Endothelial cell of umbilical vein (primary cell): ENCODE measurements at regions not wholly inside any gene's neighbourhood (a gene's known extent, or its start where the extent isn't known, plus 50 kb on each side); places are given as distances from the start of the nearest gene placed in this dataset.

Experiments used
- BruUV-seq: library from RNA; stranded (reverse); fragments of 400-500 nt; replicated peaks from 2 replicates; lab custom pipeline; 2021; lab: Mats Ljungman, UMichigan
- CTCF ChIA-PET: fragments of 300-600, 350-600 bp; sonication (Branson Sonifier 250); formaldehyde crosslinking; loops from one replicate; lab custom pipeline; 2021; ENCODE audit warnings: antibody characterized with exemption, inconsistent platforms; lab: Charles Lee
- POLR2A ChIA-PET: fragments of 300-600, 350-600 bp; sonication (Branson Sonifier 250); formaldehyde crosslinking; loops from one replicate; lab custom pipeline; 2021; ENCODE audit warnings: antibody characterized with exemption, inconsistent platforms; lab: Charles Lee
- DNase-seq: peaks from one replicate; pipeline ENCODE4 v3.0.0-alpha.2; 2011; ENCODE audit warnings: low read depth, low spot score
- FAIRE-seq: peaks from 2 replicates; lab custom pipeline; 2011; peaks lifted over from hg19 to GRCh38; lab: Jason Lieb, UNC
- H2AFZ ChIP-seq: 2 replicates; pipeline ENCODE4 v1.6.0; 2012; ENCODE audit warnings: low read depth, low read length, control low read depth, inconsistent platforms
- H3K27ac ChIP-seq: 2 replicates; pipeline ENCODE4 v1.5.1; 2011; ENCODE audit warnings: low read depth, mild to moderate bottlenecking, control low read depth, low read length, moderate library complexity; ENCODE audit not compliant: insufficient read depth
- H3K27me3 ChIP-seq, 2 experiments: 2 replicates each; pipeline versions ENCODE4 v1.6.0 to v1.6.1; 2011; ENCODE audit warnings: low read length in 2 of 2, mixed read lengths in 1 of 2; ENCODE audit not compliant: control insufficient read depth in 2 of 2, insufficient read depth in 2 of 2
- H3K36me3 ChIP-seq, 2 experiments: 2 replicates in 1 of 2; 3 replicates in 1 of 2; pipeline ENCODE4 v1.5.1; 2011; ENCODE audit warnings: low read length in 2 of 2, mild to moderate bottlenecking in 1 of 2, moderate library complexity in 1 of 2; ENCODE audit not compliant: control insufficient read depth in 2 of 2, insufficient read depth in 2 of 2; ENCODE audit errors: extremely low read depth in 1 of 2
- H3K4me1 ChIP-seq: 3 replicates; pipeline ENCODE4 v1.5.1; 2011; ENCODE audit warnings: mild to moderate bottlenecking, low read length; ENCODE audit not compliant: control insufficient read depth, insufficient read depth; ENCODE audit errors: extremely low read depth
- H3K4me2 ChIP-seq: 2 replicates; pipeline ENCODE4 v1.6.1; 2011; ENCODE audit warnings: low read length, control low read depth, mixed read lengths; ENCODE audit not compliant: insufficient read depth
- H3K4me3 ChIP-seq, 3 experiments: fragments of 200-600 bp in 1 of 3; sonication (generic), shearing (Covaris generic) in 1 of 3; replicated peaks in 1 of 3; 2 replicates each; pipeline ENCODE4 v1.5.1; 2011 to 2016; ENCODE audit warnings: control low read depth in 3 of 3, low read length in 3 of 3, mild to moderate bottlenecking in 2 of 3, inconsistent platforms in 1 of 3, low read depth in 1 of 3, moderate library complexity in 1 of 3; ENCODE audit not compliant: insufficient read depth in 1 of 3
- H3K79me2 ChIP-seq: 2 replicates; pipeline ENCODE4 v1.6.0; 2012; ENCODE audit warnings: low read length, inconsistent platforms; ENCODE audit not compliant: control insufficient read depth, insufficient read depth
- H3K9ac ChIP-seq: replicated peaks from 2 replicates; pipeline ENCODE3; 2011; ENCODE audit warnings: low read length, control low read depth; ENCODE audit not compliant: insufficient read depth; ENCODE audit errors: extremely low read depth
- H3K9me1 ChIP-seq: replicated peaks from 3 replicates; pipeline ENCODE4 v1.6.0; 2011; ENCODE audit warnings: mild to moderate bottlenecking, low read length; ENCODE audit not compliant: control insufficient read depth, insufficient read depth; ENCODE audit errors: extremely low read depth
- H3K9me3 ChIP-seq: replicated peaks from 2 replicates; pipeline ENCODE4 v1.5.1; 2012; ENCODE audit warnings: low read length, inconsistent platforms; ENCODE audit not compliant: control insufficient read depth, insufficient read depth
- H4K20me1 ChIP-seq: replicated peaks from 2 replicates; pipeline ENCODE3; 2011; ENCODE audit warnings: mild to moderate bottlenecking, low read length; ENCODE audit not compliant: control insufficient read depth, insufficient read depth; ENCODE audit errors: extremely low read depth
- CTCF ChIP-seq, 2 donors: IDR thresholded peaks; 1 replicate in 1 of 2; 2 replicates in 1 of 2; pipeline ENCODE4 v1.5.1; 2011; ENCODE audit warnings: low read length in 2 of 2, mild to moderate bottlenecking in 2 of 2, moderate library complexity in 2 of 2, control low read depth in 1 of 2, inconsistent platforms in 1 of 2, low read depth in 1 of 2; ENCODE audit not compliant: insufficient read depth in 1 of 2; ENCODE audit errors: extremely low read depth in 1 of 2
- EZH2 ChIP-seq: IDR thresholded peaks from 2 replicates; pipeline ENCODE4 v1.6.1; 2012; ENCODE audit warnings: borderline replicate concordance, low read depth, mild to moderate bottlenecking, moderate library complexity, low read length, inconsistent platforms; ENCODE audit not compliant: severe bottlenecking
- FOS ChIP-seq: IDR thresholded peaks from 2 replicates; pipeline ENCODE4 v1.6.1; 2011; ENCODE audit warnings: mild to moderate bottlenecking, low read length, moderate library complexity, borderline replicate concordance; ENCODE audit not compliant: insufficient read depth
- GATA2 ChIP-seq: IDR thresholded peaks from 2 replicates; pipeline ENCODE4 v1.7.0; 2011; ENCODE audit warnings: low read depth, mild to moderate bottlenecking, moderate library complexity, mixed read lengths, low read length; ENCODE audit not compliant: insufficient read length, insufficient read depth
- JUN ChIP-seq: IDR thresholded peaks from 2 replicates; pipeline ENCODE4 v1.6.1; 2011; ENCODE audit warnings: borderline replicate concordance, low read depth; ENCODE audit not compliant: insufficient read length, insufficient read depth
- MAX ChIP-seq: IDR thresholded peaks from 2 replicates; pipeline ENCODE4 v1.6.1; 2011; ENCODE audit not compliant: insufficient read depth, insufficient read length
- MYC ChIP-seq: IDR thresholded peaks from one replicate; pipeline ENCODE4 v1.6.1; 2011; ENCODE audit warnings: mild to moderate bottlenecking, low read depth, low read length
- POLR2A ChIP-seq: IDR thresholded peaks from 2 replicates; pipeline ENCODE4 v1.6.1; 2012; ENCODE audit warnings: low read depth, mild to moderate bottlenecking, control low read depth, low read length
- POLR2AphosphoS5 ChIP-seq: IDR thresholded peaks from 2 replicates; pipeline ENCODE4 v1.6.1; 2012; ENCODE audit warnings: low read depth, mild to moderate bottlenecking, control low read depth, low read length, moderate library complexity; ENCODE audit not compliant: insufficient read depth
- dilution Hi-C: fragments of 300-500 bp; cut with MboI; formaldehyde crosslinking; loops from one replicate; pipeline ENCODE4 v1.15.0; 2019; ENCODE audit warnings: low sequenced_read_pairs; ENCODE audit not compliant: extremely low pct_ligation_motif_present
- intact Hi-C: fragments of 100-400 bp; cut with micrococcal nuclease; formaldehyde crosslinking; loops from one replicate; pipeline ENCODE4 v1.10.0; 2022

- H3K4me2 ChIP-seq = no peak overlapping the region
- H3K27ac ChIP-seq = no peak overlapping the region
- DNase-seq = no peak
- no peak overlapping the region for H3K9ac ChIP-seq
- ChIA-PET POLR2A (no interaction called here), CTCF (no interaction called here)
- H3K27me3 ChIP-seq = no peaks in the 10 kb centered on the region
- intact Hi-C loops = no loop called here
- H3K9me1 ChIP-seq = no peaks in the 10 kb centered on the region
- no peaks in the 10 kb centered on the region for H3K4me1 ChIP-seq
- no peak for TF ChIP-seq MAX
- no peak for TF ChIP-seq EZH2
- TF ChIP-seq GATA2 = no peak
- TF ChIP-seq JUN = no peak
- no peak for TF ChIP-seq FOS
- TF ChIP-seq POLR2A = no peak
- no peak for TF ChIP-seq MYC
- TF ChIP-seq CTCF (IDR thresholded peaks at IDR 0.05; ENCODE audit: extremely low read depth in 1 of 2, insufficient read depth in 1 of 2, low read depth in 1 of 2, low read length in 2 of 2) = no peak
- TF ChIP-seq POLR2AphosphoS5 = no peak
- no peak overlapping the region for H2AFZ ChIP-seq
- dilution Hi-C loops = no loop called here
- no peaks in the 10 kb centered on the region for H4K20me1 ChIP-seq
- H3K79me2 ChIP-seq = no peaks in the 10 kb centered on the region
- H3K36me3 ChIP-seq = no peaks in the 10 kb centered on the region
- H3K4me3 ChIP-seq = no peak overlapping the region
- no peaks in the 10 kb centered on the region for H3K9me3 ChIP-seq
- BruUV-seq = no TSS peak
- FAIRE-seq = no peak
Measured at GRCh38 chr5:87762631-87763030, 349.9 kb upstream of the CCNH start.
